Ishikawa (cell line): ENCODE measurements at regions not wholly inside any gene's neighbourhood (a gene's known extent, or its start where the extent isn't known, plus 50 kb on each side); places are given as distances from the start of the nearest gene placed in this dataset.

Source experiments
- CEBPB ChIP-seq: IDR thresholded peaks from 2 replicates; pipeline ENCODE4 v1.6.1; 2012
- CREB1 ChIP-seq: IDR thresholded peaks from 2 replicates; pipeline ENCODE4 v1.6.1; 2012; ENCODE audit warnings: low read depth
- EGR1 ChIP-seq: IDR thresholded peaks from 2 replicates; pipeline ENCODE4 v1.6.1; 2012
- EP300 ChIP-seq: IDR thresholded peaks from 2 replicates; pipeline ENCODE4 v1.6.1; 2012; ENCODE audit warnings: borderline replicate concordance
- MAX ChIP-seq: IDR thresholded peaks from 2 replicates; pipeline ENCODE4 v1.6.1; 2012
- NFIC ChIP-seq: IDR thresholded peaks from 2 replicates; pipeline ENCODE4 v1.6.1; 2012
- RAD21 ChIP-seq: IDR thresholded peaks from 2 replicates; pipeline ENCODE4 v1.6.1; 2012; ENCODE audit warnings: low read depth
- REST ChIP-seq: IDR thresholded peaks from 2 replicates; pipeline ENCODE4 v1.6.1; 2012; ENCODE audit warnings: low read depth, mild to moderate bottlenecking
- TAF1 ChIP-seq: IDR thresholded peaks from 2 replicates; pipeline ENCODE4 v1.6.1; 2012; ENCODE audit warnings: low read depth, mild to moderate bottlenecking
- TCF12 ChIP-seq: IDR thresholded peaks from 2 replicates; pipeline ENCODE4 v1.6.1; 2012; ENCODE audit warnings: low read depth
- TEAD4 ChIP-seq: IDR thresholded peaks from 2 replicates; pipeline ENCODE4 v1.6.1; 2012
- USF1 ChIP-seq: IDR thresholded peaks from 2 replicates; pipeline ENCODE4 v1.6.1; 2012
- ZBTB7A ChIP-seq: IDR thresholded peaks from 2 replicates; pipeline ENCODE4 v1.6.1; 2012; ENCODE audit warnings: low read depth

GRCh38 chr3:20898962-20899361 lies 713.0 kb upstream of the SGO1 start:
- TF ChIP-seq REST (no peak), EP300 (no peak), CREB1 (no peak), EGR1 (no peak), RAD21 (no peak), MAX (no peak), TEAD4 (no peak), TCF12 (no peak), CEBPB (no peak), TAF1 (no peak), NFIC (no peak), USF1 (no peak), ZBTB7A (no peak)
